HEK293 (cell line): ENCODE measurements at regions not wholly inside any gene's neighbourhood (a gene's known extent, or its start where the extent isn't known, plus 50 kb on each side); places are given as distances from the start of the nearest gene placed in this dataset.
"Not testable (repeated sequence)": the region's sequence is repeated elsewhere in the genome, so short reads cannot be mapped to it uniquely, and the experiment has no call there.

Experiments used
- CTCF ChIA-PET: fragments of 350-600 bp; formaldehyde crosslinking; extraction: SDS; loops from one replicate; lab custom pipeline; 2021; ENCODE audit warnings: antibody characterized with exemption; lab: Yijun Ruan, JAX
- POLR2A ChIA-PET: fragments of 300-600 bp; formaldehyde crosslinking; extraction: SDS; loops from one replicate; lab custom pipeline; 2020; ENCODE audit warnings: antibody characterized with exemption, inconsistent platforms; lab: Yijun Ruan, JAX
- H3K27ac ChIP-seq: fragments of 200-500 bp; sonication (Bioruptor generic); 2 replicates; pipeline ENCODE4 v1.5.1; 2014; ENCODE audit warnings: low read depth, low read length, control low read depth, inconsistent platforms; ENCODE audit errors: extremely low read depth
- H3K36me3 ChIP-seq, 2 experiments: fragments of 200-500 bp in 1 of 2; sonication (Bioruptor generic) in 1 of 2; 1 replicate in 1 of 2; 2 replicates in 1 of 2; pipeline ENCODE4 v1.5.1; 2014 to 2017; ENCODE audit warnings: inconsistent platforms in 2 of 2, low read length in 2 of 2; ENCODE audit not compliant: control insufficient read depth in 2 of 2, insufficient read depth in 1 of 2
- H3K4me1 ChIP-seq: fragments of 200-500 bp; sonication (Bioruptor generic); 2 replicates; pipeline ENCODE4 v1.5.1; 2014; ENCODE audit warnings: mild to moderate bottlenecking, low read length, inconsistent platforms; ENCODE audit not compliant: control insufficient read depth, insufficient read depth
- H3K4me3 ChIP-seq: 2 replicates; pipeline ENCODE4 v1.5.1; 2011; ENCODE audit warnings: low read depth, mild to moderate bottlenecking, control low read depth, low read length, moderate library complexity
- H3K9me3 ChIP-seq: fragments of 200-500 bp; sonication (Bioruptor generic); 2 replicates; pipeline ENCODE4 v1.5.1; 2014; ENCODE audit warnings: low read depth, low read length, inconsistent platforms; ENCODE audit not compliant: control insufficient read depth, insufficient read depth
- EGR2 ChIP-seq: fragments of 450-650 bp; formaldehyde crosslinking; IDR thresholded peaks from 2 replicates; pipeline ENCODE4 v1.5.1; 2016; ENCODE audit warnings: low read depth, missing biosample characterization, missing genetic modification characterization
- ZFHX2 ChIP-seq: fragments of 450-650 bp; formaldehyde crosslinking; conservative IDR thresholded peaks from 2 replicates; pipeline ENCODE4 v1.5.1; 2016; ENCODE audit warnings: missing biosample characterization, missing genetic modification characterization
- ZNF335 ChIP-seq: fragments of 450-650 bp; formaldehyde crosslinking; conservative IDR thresholded peaks from 2 replicates; pipeline ENCODE4 v1.5.1; 2016; ENCODE audit warnings: missing biosample characterization, missing genetic modification characterization
- ZNF341 ChIP-seq: fragments of 450-650 bp; formaldehyde crosslinking; IDR thresholded peaks from 2 replicates; pipeline ENCODE4; 2016; ENCODE audit warnings: low read depth, missing biosample characterization, missing genetic modification characterization
- TF ChIP-seq, protein P1 (sequence below): fragments of 450-650 bp; formaldehyde crosslinking; optimal IDR thresholded peaks from 2 replicates; pipeline ENCODE3; 2016; ENCODE audit warnings: missing biosample characterization, mild to moderate bottlenecking, missing genetic modification characterization

DNA sequence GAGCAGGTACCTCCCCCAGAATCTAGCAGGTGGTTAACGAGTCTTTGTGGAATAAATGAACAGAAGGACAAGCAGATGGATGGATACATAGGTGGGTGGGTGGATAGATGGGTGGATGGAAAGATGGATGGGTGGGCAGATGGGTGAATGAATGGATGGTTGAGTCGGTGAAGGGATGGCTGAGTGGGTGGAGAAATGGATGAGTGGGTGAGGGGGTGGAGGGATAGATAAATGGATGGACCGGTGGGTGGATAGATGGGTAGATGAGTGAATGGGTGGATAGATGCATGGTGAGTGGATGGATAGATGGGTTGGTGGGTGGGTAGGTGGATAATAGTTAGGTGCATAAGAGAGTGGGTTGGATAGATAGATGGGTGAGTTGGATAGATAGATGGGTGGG is 99.7 kb upstream of the FRG2C start:
- H3K4me3 ChIP-seq, H3K9me3 ChIP-seq, H3K27ac ChIP-seq: not testable (repeated sequence)
- TF ChIP-seq ZFHX2 (tag by site-specific recombination) (0 out of 2 replicates have a peak, but pooled peaks have one; percentile 20), EGR2 (tag by site-specific recombination) (peak; percentile 91)
- TF ChIP-seq, all 188 proteins: peak for 2; not testable (repeated sequence) for 186
- H3K36me3 ChIP-seq, POLR2A ChIA-PET, CTCF ChIA-PET, H3K4me1 ChIP-seq: not testable (repeated sequence)

DNA sequence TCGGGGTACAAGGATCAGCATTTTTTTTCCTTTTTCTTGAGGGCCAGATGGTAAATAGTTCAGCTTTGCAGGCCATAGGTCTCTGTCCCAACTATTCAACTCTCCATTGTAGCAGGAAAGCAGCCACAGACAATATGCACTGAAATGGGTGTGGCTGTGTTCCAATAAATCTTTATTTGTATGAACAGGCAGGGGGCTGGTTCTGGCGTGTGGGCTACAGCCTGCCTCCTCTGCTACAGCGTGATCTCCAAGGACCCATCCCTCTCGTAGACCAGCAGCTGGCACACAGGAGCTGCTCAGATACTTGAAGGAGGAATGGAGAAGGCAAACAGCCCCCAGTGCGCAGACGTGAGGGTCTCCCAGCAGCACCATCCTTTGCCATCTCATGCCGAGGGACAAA is 91.8 kb upstream of the FRG2C start:
- H3K27ac ChIP-seq, H3K9me3 ChIP-seq, H3K4me3 ChIP-seq, CTCF ChIA-PET, H3K36me3 ChIP-seq, POLR2A ChIA-PET, H3K4me1 ChIP-seq: not testable (repeated sequence)

DNA sequence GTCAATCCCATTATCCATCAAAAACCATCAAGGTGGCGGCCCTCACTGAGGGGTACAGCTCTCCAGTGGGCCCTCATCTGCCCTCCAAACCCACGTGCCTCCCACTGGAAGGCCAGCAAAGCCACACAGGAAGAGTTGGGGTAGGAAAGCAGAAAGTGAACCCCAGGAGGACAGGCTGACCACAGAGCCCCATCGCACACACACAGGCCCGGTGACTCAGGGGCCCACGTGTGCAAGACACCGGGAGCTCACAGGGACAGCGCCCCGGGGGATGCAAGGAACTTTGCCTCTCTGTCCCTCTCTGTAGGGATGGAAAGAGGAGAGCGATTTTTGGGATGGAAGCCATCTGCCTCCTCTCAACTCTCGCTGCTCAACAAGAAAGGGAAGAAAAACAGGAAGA is 85.0 kb upstream of the FRG2C start:
- H3K4me1 ChIP-seq, H3K4me3 ChIP-seq, H3K36me3 ChIP-seq, H3K27ac ChIP-seq, H3K9me3 ChIP-seq, CTCF ChIA-PET, POLR2A ChIA-PET: not testable (repeated sequence)

DNA sequence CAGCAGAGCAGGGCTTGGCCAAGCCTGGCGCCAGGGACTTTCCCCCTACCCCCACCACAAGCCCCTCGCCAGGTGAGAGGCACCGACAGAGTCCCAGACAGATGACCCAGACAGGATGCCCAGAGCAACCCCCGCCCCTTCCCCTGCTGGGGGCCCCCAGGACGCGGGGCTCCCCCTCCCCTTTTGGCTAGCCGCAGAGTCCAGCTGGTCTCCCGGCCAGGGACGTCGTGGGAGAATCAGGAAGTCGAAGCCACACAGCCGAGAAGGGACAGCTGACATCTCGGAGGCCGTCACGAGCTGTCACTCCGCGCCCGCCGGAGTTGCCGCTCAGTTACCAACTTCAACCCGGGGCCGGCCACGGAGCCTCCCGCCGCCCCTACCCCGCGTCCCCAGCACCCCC is 84.6 kb upstream of the FRG2C start:
- CTCF ChIA-PET, POLR2A ChIA-PET, H3K27ac ChIP-seq, H3K4me1 ChIP-seq, H3K9me3 ChIP-seq, H3K36me3 ChIP-seq: not testable (repeated sequence)
- peak overlapping the region; percentile 32 for H3K4me3 ChIP-seq

DNA sequence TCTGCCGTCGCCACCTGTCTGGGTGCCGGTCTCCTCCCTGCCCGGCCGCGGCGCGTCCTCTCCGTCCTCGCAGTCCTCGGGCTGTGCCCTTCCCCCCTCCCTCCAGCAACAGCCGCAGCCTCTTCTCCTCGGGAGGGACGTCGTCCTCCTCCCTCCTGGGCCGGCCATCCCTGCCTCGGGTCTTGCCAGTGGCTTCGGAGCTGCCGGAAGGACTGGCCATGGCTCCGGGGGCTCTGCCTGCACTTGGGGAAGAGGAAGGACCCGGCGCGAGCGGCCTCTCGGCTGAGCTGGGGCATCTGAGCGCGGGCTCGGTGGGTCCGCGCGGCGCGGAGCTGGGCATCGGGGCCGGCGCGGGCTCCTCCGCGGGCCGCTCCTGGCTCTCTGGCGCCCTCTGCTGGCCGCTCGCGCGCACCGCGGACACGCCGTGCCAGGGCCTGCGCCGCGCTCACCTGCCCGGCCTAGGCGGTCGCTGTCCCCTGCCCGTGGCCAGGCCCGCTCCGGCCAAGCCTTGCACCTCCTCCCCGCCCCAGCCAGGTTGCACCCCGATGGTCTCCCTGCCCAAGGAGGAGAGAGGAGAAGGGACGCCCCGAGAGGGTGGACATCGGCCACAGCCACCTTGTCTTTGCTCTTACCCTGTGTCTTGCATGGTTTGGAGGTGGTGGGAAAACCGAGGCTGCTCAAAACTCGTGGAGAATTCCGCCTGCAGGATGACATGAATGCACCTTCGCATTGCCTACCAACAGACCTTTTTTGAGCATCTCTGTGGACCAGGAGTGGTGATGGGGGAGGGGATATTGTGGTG is 83.9 kb upstream of the FRG2C start:
- H3K4me1 ChIP-seq, H3K9me3 ChIP-seq, H3K27ac ChIP-seq, POLR2A ChIA-PET, H3K36me3 ChIP-seq: not testable (repeated sequence)
- peak overlapping the region; percentile 52 for H3K4me3 ChIP-seq
- TF ChIP-seq, protein P1, sequence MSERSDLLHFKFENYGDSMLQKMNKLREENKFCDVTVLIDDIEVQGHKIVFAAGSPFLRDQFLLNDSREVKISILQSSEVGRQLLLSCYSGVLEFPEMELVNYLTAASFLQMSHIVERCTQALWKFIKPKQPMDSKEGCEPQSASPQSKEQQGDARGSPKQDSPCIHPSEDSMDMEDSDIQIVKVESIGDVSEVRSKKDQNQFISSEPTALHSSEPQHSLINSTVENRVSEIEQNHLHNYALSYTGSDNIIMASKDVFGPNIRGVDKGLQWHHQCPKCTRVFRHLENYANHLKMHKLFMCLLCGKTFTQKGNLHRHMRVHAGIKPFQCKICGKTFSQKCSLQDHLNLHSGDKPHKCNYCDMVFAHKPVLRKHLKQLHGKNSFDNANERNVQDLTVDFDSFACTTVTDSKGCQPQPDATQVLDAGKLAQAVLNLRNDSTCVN (tag by site-specific recombination): peak; percentile 83
- TF ChIP-seq ZNF341 (peak; percentile 70; the same call in 1 of the 2 replicates), ZNF335 (0 out of 2 replicates have a peak, but pooled peaks have one; percentile 32)
- CTCF ChIA-PET: interaction anchor here (0.6 kb wide), 2 partner anchors 60 to 1495 kb away, joined by 3 to 4 read pairs; no protein-coding TSS in a partner anchor

DNA sequence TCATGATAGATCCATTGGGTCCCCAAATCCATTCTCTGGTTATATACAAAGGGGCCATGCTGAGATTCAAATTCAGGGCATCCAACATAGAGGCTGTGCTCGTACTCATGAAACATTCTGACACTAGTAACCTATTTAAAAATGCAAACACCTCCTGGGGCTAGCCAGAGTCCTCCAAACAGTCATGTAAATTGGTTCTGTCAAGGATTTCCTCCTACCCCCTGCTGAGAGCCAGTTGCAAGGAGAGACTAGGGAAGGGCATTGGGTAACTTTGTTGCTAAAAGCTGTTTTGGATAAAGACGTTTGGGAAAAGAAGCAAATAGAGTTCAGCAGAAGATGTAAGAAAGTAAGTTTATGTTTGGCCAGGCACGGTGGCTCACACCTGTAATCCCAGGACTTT is 81.6 kb upstream of the FRG2C start:
- H3K27ac ChIP-seq, POLR2A ChIA-PET: not testable (repeated sequence)

DNA sequence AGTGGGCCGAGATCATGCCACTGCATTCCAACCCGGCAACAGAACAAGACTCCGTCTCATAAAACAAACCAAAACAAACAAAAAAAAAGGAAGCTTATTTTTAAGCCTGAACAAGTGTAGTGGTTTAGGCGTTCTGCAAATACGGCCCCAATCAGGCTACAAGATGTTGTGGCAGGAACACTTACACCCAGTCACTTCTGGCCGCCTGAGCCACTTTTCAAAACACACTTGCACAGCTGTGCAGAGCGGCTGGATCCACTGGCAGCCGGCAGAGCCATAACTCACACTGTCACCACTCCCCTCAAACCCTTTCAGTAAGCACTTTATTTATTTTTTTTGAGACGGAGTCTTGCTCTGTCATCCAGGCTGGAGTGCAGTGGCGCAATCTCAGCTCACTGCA is 81.0 kb upstream of the FRG2C start:
- POLR2A ChIA-PET, H3K36me3 ChIP-seq, H3K4me3 ChIP-seq, H3K27ac ChIP-seq, H3K9me3 ChIP-seq, CTCF ChIA-PET, H3K4me1 ChIP-seq: not testable (repeated sequence)

More for the DNA sequence above, 81.6 kb upstream of the FRG2C start:
- H3K9me3 ChIP-seq, H3K4me1 ChIP-seq, CTCF ChIA-PET, H3K4me3 ChIP-seq, H3K36me3 ChIP-seq: not testable (repeated sequence)

DNA sequence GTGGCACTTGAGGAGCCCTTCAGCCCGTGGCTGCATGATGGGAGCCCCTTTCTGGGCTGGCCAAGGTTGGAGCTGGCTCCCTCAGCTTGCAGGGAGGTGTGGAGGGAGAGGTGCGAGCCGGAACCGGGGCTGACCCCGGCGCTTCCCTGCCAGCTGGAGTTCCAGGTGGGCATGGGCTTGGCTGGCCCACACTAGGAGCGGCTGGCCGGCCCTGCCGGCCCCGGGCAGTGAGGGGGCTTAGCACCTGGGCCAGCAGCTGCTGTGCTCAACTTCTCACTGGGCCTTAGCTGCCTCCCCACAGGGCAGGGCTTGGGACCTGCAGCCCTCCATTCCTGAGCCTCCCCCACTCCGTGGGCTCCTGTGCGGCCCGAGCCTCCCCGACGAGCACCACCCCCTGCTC is 76.4 kb upstream of the FRG2C start:
- CTCF ChIA-PET, H3K9me3 ChIP-seq, H3K4me3 ChIP-seq, H3K4me1 ChIP-seq, H3K27ac ChIP-seq, POLR2A ChIA-PET, H3K36me3 ChIP-seq: not testable (repeated sequence)

DNA sequence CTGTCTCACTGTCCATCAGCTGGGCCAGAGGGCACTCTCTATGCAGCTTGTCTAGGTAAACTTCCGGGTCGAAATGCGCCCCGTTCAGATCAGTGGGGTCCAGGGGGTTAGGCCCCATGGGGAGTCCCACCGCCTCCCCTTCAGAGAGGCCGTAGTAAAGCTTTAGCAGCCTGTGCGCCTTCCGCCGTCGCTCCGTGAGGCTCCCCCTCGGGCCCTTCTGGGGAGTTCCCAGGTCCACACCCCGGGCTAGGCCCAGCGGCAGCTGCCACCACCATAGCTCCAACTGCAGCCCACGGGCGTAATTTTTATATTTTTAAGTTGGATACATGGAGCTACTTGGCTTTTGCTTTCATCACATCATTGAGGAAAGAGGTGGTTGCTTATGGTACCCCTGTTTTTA is 73.7 kb upstream of the FRG2C start:
- H3K36me3 ChIP-seq, CTCF ChIA-PET, H3K4me1 ChIP-seq, H3K27ac ChIP-seq, H3K9me3 ChIP-seq, POLR2A ChIA-PET, H3K4me3 ChIP-seq: not testable (repeated sequence)
